HG03108 (cell line): ENCODE measurements at regions not wholly inside any gene's neighbourhood (a gene's known extent, or its start where the extent isn't known, plus 50 kb on each side); places are given as distances from the start of the nearest gene placed in this dataset.
A peak's percentile ranks its signal among the peaks of the same experiment; 100 is the strongest.
"Not testable (repeated sequence)": the region's sequence is repeated elsewhere in the genome, so short reads cannot be mapped to it uniquely, and the experiment has no call there.

Experiments
- ATAC-seq: cut with Tn5 transposase; IDR thresholded peaks from one replicate; pipeline ENCODE4 v1.9.1; 2021; ENCODE audit warnings: moderate library complexity; ENCODE audit not compliant: unreplicated experiment

DNA sequence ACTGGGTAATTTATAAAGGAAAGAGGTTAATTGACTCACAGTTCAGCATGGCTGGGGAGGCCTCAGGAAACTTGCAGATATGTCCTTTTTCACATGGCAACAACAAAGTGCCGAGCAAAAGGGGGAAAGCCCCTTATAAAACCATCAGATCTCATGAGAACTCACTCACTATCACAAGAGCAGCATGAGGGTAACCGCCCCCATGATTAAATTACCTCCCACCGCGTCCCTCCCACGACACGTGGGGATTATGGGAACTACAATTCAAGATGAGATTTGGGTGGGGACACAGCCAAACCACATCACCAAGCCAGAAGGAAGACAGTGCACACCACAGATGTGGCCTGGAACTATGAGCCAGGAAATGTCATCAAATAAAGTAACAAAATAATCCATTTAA is 292.8 kb downstream of the FOXO1 start:
- ATAC-seq = not testable (repeated sequence)

DNA sequence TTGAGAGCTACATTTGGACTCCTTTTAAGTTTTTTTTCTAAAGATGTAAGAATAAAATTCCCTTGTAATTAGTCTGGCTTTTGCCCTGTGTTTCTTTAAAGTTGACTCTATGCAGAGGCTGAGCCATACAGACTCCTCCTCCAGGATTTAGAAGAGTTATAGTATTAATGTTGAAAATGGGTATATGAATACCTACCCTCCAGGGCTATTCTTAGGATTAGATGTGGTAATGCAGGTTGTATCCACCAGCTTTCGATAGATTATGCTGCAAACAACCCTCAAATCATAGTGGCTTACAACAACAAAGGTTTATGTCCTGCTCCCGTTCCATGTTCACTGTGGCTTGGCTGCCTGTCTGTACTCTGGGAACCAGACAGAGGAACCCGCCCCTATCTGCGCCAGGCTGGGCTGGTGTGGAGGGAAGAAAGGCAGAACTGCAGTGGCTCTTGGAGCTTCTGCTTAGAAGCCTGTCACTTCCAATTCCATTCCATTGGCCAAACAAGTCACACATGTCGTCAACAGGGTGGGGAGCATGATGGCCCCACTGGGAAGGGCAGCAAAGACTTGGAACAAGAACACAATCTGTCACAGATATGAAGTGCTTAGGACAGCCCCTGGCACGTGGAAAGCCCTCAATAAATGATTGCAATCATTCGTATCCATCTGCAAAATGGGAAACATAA is 290.8 kb downstream of the FOXO1 start:
- no peak for ATAC-seq

DNA sequence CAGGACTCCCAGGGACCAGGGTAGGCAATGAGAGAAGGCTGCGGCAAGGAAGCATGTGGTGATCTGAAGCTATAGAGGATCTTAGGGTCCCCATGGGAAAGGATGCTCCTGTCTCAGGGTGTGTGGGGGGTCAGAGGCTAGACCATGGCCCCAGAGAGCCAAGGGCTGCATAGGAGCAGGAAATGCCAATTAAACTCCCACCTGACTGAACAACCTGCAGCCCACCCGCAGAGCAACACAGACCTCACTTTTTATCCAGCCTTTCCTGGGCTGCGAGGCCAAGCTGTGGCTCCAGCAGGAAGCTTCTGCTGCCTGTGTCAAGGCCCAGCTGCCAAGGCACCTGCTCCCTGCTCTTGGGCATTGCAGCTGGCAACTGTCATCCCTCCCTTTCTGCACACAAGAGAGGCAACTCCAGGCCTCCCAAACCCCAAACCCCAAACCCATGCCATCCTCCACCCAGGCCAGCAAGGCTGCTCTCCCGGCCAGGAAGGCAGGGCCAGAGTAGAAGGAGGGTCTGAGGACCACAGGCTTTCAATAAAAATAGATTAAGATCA is 290.1 kb downstream of the FOXO1 start:
- ATAC-seq = no peak

DNA sequence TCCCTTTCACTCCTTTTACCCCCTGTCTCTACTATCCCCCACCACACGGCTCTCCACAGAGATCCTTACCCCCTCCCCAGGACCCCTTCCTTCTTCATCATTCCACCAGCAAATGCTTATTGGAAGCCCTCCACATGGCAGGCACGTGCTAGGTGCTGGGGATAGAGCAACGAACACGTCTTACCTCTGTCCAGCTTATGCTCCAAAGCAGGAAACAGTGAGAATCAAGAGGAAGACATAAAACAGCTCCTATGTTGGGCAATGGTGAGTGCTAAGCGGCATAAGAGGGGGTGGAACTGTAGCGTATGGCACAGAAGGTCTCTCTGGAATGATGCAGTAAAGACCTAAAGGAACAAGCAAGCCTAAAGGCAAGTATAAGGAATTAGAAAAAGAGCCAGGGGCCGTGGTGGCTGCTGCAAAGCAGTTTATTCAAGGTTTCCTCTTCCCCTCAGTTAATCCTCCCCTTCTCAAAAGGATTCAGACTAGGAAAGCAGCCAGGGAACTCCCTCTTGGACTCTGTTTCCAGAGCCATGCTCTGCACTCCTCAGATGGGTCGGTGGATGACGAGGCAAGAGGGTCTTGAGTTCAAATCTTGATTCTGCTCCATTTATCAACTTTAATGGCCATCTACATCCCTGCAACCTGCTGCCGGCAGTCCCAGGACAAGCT is 289.4 kb downstream of the FOXO1 start:
- ATAC-seq = no peak

DNA sequence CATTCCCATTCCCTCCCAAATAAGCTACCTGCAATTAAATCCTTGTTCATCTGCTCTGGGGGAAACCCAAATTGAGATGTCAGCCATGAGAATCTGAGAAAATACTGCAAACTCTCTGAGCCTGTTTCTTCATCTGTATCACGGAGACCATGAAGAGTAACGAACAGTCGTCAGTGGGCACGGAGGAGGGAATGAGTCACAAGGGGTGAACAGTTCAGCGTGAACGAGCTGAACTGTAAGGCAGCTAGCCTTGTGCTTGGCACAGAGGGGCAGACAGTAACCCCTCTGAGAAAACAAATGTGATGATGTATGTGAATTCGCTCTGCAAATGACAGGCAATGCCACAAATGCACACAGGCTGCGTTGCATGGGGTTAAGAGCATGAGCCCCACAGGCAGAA is 288.7 kb downstream of the FOXO1 start:
- no peak for ATAC-seq

DNA sequence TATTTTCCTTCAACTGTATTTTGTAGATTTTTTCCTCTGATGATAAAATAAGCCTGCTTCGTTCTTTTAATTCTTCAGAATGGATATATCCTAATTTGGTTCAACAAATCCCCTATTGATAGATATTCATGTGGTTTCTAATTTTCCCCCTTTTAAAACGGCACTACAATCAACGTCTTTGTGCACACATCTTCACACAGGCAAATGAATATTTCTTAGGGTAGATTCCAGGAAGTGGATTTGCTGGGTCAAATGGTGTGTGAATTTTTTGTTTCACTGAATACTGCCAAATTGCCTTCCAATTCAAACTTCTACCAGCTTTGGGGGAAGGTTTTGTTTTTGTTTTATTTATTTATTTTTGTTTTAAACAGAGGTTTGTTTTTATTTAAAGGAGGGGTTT is 287.2 kb downstream of the FOXO1 start:
- ATAC-seq = no peak

DNA sequence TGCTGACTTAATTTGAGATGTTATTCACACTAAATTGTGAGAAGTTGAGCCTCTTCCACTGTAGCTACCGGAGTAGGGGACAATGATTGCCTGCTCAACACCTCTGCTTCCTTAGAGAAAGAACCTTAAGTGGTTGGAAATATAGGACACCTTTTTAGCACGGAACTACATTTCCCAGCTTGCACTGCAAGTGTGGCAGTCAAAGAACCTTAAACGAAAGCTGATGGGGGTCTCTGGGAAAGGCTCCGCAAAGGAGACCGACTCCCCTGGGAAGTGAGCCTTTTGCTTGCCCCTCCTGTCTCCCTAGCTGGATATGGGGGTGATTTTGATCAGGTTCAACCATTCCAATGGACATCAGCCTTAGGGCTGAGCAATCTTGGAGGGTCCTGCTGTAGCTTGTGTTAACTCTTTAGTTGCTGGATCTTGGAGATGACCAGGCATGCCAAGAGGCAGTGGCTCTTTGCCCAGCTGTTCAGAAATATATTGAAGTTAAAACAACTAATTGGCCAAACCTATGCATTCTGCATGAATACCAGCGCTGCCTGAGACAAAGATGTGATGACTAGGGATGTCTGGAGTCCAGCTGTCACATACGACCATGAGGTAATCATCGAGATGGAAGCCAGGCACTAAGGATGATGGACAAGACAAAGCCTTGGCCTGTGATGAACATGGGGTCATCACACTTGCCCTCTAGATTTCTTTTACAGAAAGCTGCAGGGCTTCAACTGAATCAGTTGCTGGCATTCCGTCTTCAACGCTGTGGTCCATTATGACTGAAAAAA is 286.5 kb downstream of the FOXO1 start:
- no peak for ATAC-seq

DNA sequence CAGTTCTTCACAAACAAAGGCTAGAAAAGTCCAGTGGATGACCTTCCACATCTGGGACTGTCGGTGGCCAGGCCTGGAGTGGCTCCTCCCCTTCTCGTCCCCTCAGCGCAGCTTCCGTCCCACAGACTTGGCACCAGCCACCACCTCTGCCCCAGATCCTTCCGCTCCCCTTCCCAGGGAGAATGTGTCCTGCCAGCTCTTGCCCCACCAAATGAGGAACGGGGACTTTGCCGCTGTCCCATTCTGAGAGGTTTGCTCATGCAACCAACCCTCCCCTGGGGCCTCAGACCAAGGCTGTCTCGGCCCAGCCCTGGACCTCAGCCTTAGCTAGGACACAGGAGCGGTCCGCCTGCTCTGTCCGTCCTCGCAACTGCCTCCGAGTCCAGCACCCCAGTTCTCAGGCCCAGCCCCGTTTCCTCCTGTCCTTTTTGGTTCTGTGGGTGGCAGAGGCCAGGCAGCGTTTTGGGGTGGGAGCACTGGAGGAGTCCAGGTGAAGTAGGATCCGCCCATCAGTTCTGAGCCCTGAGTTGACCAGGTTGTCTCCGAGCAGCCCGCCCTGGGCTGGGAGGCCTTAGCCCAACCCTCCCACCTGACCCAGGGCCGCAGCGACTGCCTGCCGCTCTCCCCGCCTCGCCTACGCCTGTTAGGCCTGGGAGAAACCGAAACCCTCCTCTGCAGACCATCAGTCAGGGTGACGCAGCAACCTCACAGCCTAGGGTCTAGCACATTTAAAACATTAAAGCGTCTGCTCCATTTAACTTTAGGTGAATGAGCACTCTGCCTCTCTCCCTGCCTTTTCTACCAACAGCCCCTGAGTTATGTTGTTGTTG is 284.3 kb downstream of the FOXO1 start:
- no peak for ATAC-seq

DNA sequence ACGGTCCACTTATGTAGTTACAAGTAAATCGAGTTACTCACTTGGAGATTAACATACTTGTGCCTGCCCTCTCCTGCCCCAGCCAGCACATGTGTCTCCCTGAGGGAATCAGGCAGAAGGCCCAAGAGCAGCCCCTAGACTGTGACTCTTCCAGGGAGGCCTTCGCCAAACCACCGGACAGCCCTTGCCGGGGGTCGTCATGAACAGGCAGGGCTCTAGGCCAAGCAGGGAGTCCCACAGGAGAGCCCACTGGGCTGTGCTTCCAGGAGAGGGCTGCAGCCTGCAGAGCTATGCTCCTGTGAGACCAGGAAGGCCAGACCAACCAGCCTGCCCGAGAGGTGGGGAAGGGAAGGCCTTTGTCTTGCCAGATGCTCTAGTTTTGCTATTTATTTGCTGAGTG is 283.3 kb downstream of the FOXO1 start:
- no peak for ATAC-seq

DNA sequence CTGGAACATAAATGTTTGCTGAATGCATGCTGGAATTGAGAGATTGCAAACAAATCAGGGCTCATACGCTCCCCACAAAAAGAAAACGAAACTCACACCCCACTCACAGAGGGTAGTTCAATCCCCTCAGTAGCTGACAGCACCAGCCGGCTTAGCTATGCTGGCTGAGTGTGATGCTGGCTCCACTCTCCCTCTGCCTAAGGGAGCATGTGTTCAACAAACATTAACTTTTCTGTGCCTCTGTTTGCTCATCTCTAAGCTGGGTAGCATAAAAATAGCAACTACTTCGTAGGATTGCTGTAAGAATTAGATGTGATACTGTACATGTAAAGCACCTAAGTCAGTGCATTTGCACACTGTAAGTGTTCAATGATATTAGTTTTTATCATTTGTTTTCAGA is 282.6 kb downstream of the FOXO1 start:
- ATAC-seq = no peak

DNA sequence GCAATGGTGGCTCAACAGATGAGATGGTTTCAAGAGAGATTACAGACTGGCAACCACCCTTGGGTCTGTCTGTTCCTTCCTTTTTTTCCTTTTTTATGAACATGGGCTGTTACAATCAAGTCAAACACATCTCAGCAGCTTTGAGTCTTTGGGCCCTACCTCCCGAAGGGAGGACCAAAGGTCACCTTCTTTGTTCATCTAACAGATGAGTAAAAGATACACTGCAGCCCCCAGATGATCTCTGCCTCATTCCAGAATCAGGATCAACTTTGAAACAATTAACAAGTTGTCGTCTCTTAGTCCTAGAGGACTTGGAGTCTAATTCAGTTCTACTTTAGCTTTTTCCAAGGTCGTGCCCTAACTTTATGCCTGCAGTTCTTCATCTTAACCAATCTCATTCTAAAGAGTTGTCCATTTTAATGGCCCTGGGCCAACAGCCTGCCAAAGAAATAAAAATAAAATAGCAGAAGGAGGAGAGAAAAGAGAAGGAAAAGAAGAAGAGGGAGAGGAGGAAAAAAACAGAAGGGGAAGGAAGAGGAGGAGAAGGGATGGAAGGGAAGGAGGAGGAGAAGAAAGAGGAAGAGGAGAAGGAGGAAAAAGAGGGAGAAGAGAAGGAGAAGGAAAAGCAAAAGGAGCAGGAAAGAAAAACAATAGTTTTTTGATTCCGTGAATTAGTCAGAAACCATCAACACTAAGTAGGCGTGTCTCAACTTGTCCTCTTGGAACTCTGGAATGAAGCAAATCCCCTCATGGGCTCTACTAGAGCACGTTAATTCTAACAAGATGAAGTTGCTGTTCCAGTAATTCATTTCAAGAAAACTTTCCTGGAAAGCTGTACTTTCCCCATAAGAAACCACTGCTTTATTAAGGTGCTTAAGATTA is 281.2 kb downstream of the FOXO1 start:
- ATAC-seq = no peak

DNA sequence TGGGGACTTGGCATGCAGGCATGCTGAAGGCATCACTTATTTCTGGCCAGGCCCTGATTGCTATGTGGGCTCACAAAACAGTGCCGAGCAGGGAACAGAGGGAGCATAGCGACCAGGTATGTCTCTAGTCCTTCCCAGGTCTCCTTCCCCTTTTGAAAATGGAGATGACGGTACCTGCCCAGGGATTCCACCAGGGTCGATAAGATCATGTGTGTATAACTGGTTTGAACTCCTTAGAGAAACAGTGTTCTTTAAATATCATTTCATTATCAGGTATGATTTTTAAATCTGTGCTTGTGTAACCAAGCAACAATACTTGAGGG is 280.6 kb downstream of the FOXO1 start:
- ATAC-seq = no peak

DNA sequence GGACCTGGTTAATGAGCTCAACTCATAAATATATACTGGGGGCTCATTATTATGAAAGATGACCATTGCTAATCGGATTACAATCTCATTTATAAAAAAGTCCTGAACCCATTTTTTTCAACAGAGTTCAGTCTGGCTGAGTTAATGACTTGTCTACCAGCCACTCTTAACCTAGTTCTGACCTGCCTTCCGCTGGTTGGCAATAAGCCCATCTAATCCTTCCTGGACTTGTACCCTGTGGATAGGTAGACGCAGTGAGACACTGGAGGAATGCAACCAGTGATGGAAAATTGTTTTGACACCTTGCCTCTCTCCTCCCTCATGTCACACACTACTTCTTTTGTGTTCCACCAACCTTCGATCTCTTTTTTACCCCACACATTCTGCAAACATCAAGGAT is 279.9 kb downstream of the FOXO1 start:
- no peak for ATAC-seq

DNA sequence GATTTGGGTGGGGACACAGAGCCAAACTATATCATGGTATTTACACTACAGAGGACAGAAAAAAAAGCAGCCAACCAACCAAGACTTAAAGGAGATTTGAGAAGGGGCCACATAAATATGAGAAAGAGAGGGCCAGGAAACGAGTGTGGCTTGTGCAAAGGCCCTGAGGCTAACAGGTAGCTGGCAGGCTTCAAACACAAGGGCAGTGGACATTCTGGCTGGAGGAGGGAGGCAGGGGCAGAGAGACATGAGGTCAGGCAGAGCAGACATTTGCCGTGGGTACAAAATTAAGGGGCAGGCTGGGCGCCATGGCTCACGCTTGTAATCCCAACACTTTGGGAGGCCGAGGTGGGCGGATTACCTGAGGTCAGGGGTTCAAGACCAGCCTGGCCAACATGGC is 278.7 kb downstream of the FOXO1 start:
- no peak for ATAC-seq

DNA sequence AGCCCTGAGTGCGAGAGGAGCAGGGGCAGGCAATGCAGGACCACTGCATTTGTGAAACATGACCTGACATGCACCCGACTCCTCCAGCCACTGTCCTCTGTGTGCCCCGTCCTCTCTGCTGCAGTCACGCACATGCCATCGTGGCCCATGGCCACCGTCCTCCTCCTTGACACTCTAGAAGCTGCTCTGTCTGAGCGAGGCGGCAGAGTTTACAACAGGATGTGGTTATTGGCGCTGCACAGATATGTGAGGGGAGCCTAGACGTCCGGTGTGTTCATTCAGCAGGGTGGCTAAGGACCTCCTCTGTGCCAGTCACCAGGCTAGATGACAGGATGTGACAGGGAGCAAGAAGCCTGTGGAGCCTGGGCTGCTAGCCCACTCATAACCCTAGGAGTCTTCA is 277.8 kb downstream of the FOXO1 start:
- peak; percentile 100 for ATAC-seq

DNA sequence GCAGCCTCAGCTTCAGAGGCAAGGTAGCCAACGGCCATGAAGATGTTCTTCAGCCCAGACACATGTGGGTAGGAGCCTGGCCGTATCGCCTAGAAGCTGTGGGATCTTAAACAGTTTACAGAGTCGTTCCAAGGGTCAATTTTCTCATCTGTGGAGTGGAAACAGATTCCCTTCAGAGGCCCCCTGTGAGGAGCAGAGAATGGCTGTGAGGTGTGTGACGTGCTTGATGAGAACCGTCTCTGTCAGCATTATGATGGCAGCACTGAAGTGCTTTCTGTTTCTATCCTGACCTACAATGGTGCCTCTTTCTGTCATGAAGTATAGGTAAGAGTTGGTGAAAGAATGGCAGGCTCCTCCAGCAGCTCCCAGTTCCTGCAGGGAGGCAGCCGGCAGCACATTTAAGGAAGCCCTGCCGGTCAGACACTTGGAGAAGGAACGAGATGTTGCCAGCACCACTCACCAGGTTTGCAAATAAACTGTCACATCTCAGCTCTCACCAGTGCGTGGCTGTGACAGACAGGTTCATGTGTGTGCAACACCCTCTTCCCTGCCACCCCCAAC is 277.3 kb downstream of the FOXO1 start:
- ATAC-seq = peak; percentile 16

DNA sequence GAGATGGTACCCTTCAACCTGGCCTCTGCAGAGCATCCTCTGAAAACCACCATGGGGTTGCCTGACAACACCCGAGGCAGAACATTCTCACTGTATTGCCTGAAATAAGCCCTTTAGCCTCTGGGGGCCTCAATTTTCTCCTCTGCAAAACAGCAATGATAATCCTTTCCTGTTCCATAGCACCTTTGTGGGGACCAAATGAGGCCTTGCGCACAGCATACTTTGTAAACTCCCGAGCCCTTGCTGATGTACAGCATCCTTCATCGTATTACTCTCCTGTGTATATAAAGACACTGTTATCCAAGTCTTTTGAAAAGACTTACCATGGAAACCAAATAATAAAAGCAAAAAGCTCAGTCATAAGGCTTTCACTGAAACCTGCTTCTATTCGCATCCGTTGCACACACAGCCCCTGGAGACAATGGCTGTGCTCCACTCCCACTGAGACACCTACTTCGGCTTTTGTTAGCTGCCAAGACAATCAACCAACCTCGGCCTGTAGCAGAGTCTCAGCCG is 276.0 kb downstream of the FOXO1 start:
- ATAC-seq = no peak

DNA sequence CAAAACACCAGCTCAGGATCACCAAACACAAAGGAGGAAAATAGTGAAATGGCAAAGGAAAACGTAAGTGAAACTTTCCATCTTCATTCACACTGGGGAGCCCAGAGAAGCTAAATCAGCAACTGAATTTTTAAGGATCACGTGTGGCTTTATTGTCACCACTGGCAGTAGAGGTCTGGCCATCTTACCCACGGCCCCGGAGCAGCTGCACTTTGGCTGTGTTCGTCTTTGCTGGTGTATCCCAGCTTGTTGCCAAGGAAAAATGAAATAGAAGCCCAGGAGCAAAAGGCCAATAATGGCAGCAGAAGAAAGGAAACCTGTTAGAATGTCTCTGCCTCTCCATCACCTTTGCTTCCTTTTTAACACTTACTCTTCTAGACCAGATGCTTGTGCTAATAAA is 274.7 kb downstream of the FOXO1 start:
- no peak for ATAC-seq

DNA sequence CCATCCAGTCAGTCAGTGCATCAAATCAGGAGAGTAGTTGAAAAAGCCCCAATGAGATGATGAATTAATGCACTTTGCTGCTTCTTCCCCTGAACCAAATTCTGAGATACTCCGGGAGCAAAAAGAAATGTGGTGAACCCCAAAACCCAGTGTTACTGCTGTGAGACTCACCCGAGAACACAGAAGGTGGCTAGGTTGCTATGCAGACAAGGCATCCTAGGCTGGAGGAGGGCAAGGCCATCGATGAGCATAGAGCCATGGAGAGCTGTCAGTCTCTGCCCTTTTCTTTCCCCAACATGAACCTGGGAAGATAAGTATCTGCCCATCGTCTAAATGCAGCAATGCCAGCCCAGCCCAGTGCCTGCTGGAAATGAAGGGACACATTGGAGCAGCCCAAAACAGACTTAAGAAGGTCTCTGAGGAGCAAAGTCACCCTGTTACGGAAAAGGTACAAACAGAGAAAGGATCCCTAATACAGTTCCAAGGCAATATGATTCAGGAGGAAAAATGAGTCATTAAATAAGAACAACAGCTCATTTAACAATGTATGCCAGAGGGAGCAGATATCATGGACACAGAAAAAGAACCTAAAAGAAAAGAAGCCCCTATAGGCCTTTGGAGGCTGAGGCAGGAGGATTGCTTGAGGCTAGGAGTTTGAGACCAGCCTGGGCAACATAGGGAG is 272.0 kb downstream of the FOXO1 start:
- no peak for ATAC-seq
